GM12875 (cell line): ENCODE measurements at regions not wholly inside any gene's neighbourhood (a gene's known extent, or its start where the extent isn't known, plus 50 kb on each side); places are given as distances from the start of the nearest gene placed in this dataset.
"Not testable (repeated sequence)": the region's sequence is repeated elsewhere in the genome, so short reads cannot be mapped to it uniquely, and the experiment has no call there.

Source experiments
- H3K4me3 ChIP-seq: one replicate; pipeline ENCODE4 v1.5.1; 2011; ENCODE audit warnings: low read depth, low read length, control low read depth
- CTCF ChIP-seq: IDR thresholded peaks from 2 replicates; pipeline ENCODE4 v1.5.1; 2011; ENCODE audit warnings: low read depth, mild to moderate bottlenecking, control low read depth, inconsistent platforms, low read length, moderate library complexity, borderline replicate concordance; ENCODE audit not compliant: insufficient read depth

- TF ChIP-seq CTCF = no peak
These were observed 761.1 kb downstream of the TMEM121 start for GRCh38 chr14:106287506-106287905.

GRCh38 chr14:106291626-106292025 is 765.2 kb downstream of the TMEM121 start:
- no peak for TF ChIP-seq CTCF
- H3K4me3 ChIP-seq = no peak overlapping the region

More at GRCh38 chr14:106287506-106287905, 761.1 kb downstream of the TMEM121 start:
- H3K4me3 ChIP-seq = no peak overlapping the region

- no peak overlapping the region for H3K4me3 ChIP-seq
- TF ChIP-seq CTCF = no peak
These were observed 767.9 kb downstream of the TMEM121 start for GRCh38 chr14:106294324-106294723.

- not testable (repeated sequence) for H3K4me3 ChIP-seq
These were observed 774.6 kb downstream of the TMEM121 start for GRCh38 chr14:106300951-106301510.

- H3K4me3 ChIP-seq = not testable (repeated sequence)
These were observed 775.2 kb downstream of the TMEM121 start for GRCh38 chr14:106301609-106302008.

- TF ChIP-seq CTCF = no peak
- H3K4me3 ChIP-seq = no peak overlapping the region
These were observed 776.3 kb downstream of the TMEM121 start for GRCh38 chr14:106302661-106303060.

- H3K4me3 ChIP-seq = no peak overlapping the region
- TF ChIP-seq CTCF = no peak
These were observed 777.9 kb downstream of the TMEM121 start for GRCh38 chr14:106304271-106304670.

GRCh38 chr14:106308839-106309389 is 782.5 kb downstream of the TMEM121 start:
- no peak overlapping the region for H3K4me3 ChIP-seq
- peak; percentile 99 for TF ChIP-seq CTCF
